ENCODE measurements at regions not wholly inside any gene's neighbourhood (a gene's known extent, or its start where the extent isn't known, plus 50 kb on each side); places are given as distances from the start of the nearest gene placed in this dataset.

DNA sequence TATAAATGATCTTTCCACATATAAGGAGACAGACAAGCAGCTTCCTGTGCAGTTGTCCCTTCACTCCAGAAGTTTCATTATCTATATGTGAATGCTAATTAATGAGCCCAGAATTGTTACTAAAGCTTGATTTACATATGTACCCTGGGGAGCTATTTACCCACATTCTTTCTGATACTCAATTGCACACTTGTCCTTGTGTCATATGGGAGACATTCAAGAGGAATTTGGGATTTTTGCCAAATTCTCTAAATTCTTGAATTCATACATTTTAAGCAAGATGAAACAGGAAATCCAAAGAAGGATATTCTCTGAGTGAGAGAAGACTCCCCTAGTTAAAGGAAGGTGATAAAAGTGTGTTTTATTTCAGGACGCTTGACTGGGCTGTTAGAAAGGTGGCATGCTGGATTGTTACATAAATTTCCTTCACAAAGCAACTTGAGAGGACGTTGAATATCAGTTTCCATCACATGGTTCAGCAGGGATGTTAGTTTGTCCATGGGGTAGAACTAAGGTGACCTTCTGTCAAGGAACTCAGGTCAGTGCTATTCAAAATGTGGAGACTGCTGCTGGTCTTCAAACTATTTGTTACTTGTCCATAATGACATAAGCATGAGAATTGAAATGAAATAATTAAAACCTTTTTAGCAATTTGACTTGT, 368.2 kb downstream of the IRS1 start:
- no peak for DNase-seq (ENCODE audit: low read depth)

GRCh38 chr2:226429476-226429875, 370.1 kb downstream of the IRS1 start:
- DNase-seq (ENCODE audit: low read depth), result no peak

- no peak for DNase-seq (ENCODE audit: low read depth)
These were observed 371.9 kb downstream of the IRS1 start for GRCh38 chr2:226427538-226428307.

DNA sequence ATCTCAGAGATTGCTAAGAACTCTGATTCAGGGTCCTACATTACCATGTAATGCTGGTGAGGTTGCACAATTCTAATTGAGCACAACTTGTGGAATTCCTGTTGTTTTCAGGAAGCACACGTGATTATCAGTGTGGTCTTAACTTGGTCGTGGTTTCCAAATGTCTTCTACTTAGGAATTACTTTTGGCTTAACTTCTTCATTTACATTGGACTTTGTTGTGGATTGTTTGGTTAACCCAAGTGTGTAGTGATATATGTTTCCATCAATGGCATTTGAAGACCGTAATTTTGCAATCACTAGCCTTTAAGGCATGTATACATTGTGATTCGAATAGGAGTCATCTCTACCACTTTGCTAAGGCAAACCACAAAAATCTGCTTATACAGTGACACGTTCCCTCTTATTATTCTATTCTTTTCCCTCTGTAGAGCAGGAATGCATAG, 373.3 kb downstream of the IRS1 start:
- no peak for DNase-seq (ENCODE audit: low read depth)

GRCh38 chr2:226424971-226425370, 374.6 kb downstream of the IRS1 start:
- DNase-seq (ENCODE audit: low read depth), result no peak

DNA sequence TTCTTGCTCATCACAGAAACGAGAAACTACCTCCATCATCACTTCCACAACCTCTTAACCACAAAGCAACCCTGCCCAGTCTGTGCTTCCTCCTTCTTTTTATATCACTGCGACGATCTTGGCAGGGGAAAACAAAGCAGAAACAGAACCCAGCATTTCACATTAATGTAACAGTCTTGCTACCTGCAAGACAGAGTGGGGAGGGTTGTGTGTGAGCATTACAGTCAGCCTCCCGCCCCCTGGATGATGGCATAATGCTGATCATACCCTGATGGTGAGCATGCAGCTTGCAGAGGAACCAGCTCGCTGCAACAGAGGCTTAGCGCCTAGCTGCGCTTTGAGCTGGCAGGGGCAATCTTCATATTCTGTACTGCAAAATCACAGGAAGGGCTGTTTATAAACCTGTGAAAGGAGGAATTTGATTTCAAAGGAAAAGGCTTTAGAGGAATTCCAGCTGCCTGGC, 376.1 kb downstream of the IRS1 start:
- peak; percentile 21 for DNase-seq (ENCODE audit: low read depth)

- no peak for DNase-seq (ENCODE audit: low read depth)
These were observed 379.0 kb downstream of the IRS1 start for GRCh38 chr2:226420646-226421045.

DNA sequence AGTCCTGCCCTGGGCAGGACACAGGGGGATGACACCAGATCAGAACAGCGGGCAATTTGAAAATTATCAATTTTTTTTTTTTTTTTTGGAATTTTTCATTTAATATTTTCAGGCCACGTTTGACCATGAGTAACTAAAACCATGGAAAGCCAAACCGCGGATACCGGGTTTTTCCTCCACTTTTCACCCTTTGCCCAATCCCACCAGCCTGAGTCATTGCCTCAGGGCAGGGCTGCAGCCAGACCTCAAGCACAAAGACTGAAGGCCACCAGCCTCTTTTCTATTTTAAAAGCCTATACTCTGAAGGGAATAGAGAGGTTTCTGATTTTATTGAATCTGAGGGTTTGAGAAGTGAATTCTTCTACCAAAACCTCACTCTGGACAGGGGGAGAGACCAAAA, 381.1 kb downstream of the IRS1 start:
- DNase-seq (ENCODE audit: low read depth), result no peak

DNA sequence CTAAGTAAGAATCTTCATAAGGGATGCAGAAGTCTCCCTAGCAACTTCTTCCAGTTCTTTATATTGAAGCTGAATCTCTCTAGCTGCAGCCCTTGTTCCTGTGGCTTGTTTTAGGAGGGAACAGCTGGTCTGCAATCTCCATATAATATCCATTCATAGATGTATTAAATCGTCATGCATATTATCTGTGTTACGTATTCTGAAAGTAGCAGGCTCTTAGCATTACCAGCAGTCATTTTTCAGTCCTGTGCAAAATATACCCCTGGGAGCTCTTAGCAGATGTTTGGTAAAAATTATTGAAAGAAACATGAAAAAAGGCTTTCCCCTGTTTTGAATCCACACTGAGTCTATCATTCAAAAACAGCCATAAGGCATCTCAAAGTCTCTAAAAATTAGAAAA, 385.3 kb downstream of the IRS1 start:
- DNase-seq (ENCODE audit: low read depth), result no peak

DNA sequence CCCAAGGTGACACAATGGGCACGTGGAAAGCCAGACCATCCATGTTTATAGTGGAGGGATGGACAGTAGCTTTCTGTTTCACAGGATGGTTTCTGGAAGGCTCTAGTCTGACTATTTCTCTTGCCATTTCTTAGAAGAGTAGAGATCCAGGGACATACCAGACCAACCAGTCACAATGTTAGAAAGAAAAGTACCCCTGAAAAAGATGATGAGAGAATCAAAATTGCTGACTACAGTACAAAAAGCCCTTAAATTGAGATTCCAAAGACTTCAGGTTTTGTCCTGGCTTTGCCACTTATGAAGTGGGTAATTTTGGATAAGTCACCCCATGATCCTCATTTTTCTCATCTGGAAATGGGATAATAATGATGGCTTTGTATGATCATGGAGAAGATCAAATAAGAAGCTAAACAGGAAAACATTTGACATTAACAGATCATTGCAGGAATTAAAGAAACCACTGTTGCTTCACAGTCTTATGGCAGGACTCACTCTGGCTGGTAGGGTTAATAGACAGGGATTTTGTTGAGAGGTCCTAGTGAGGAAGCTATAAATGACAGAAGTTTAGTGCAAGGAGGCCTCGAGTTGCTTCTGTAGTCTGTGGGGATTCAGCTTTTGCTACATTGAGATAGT, 386.0 kb downstream of the IRS1 start:
- no peak for DNase-seq (ENCODE audit: low read depth)

DNA sequence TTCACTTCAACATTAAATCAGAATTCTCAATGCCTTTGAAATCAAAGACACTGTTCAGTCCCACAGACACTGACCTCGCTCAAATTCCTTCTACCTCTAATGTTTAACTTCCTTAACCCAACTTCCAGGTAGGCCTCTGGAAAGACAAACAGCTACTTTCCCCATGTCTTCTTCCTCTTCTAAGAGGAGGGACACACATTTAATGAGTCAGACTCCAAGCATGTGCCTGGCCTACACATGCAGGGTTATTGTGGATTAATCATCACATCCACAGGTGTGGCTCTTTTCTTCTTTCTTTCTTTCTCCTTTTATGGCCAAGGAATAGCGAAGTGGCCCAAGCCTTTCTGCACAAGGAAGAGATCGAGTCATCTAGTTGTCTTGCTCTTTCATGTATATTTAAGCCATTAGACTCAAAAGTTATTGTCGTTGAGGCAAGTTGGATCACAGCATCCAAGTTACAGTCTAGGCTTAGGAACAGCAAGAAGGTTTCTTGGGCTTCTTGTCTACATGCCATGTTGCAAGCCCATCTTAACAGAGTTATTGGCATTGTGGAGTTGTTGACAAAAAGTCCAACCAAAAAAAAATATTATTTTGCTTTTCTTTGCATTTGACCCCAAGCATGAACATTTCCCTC, 387.8 kb downstream of the IRS1 start:
- DNase-seq (ENCODE audit: low read depth), result no peak

GRCh38 chr2:226411205-226411604, 388.4 kb downstream of the IRS1 start:
- no peak for DNase-seq (ENCODE audit: low read depth)

DNA sequence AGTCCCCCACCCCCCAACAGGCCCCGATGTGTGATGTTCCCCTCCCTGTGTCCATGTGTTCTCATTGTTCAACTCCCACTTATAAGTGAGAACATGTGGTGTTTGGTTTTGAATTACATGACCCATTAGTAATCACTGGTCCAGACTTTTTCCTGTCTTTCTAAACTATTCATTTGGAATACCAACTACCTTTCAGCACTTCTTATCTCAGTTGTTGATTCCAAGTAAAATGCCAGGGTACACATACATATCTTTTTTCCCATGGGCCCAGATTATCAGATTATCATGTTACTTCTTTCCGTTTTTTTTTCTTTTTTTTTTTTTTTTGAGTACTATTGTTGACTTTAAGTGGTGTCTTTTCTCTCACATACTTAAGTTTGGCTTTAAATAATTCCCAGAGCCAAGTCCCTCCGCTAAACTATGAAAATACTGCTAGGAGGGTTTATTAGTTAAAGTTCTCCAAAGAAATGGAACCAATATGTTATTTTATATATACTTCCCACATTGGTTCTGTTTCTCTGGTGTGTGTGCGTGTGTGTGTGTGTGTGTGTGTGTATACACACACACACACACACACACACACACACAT, 389.3 kb downstream of the IRS1 start:
- no peak for DNase-seq (ENCODE audit: low read depth)

DNA sequence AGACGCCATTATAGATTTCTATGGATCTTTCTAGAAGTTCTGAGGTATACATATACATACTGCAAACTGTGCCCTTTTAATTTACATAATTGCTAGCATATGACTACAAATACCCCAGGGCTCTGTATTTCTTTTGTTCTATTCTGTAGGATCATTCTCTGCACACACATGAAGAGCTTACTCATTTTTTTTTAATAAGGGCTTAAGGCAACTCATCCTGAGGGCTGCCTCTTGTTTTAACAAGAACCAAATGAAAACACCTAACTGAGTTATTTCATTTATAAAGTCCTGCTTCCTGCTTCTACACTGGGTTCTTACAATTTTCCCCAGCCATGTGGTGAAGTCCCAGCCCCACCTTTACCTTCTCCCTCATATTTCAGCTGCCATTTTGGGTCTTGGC, 390.5 kb downstream of the IRS1 start:
- DNase-seq (ENCODE audit: low read depth), result no peak

DNA sequence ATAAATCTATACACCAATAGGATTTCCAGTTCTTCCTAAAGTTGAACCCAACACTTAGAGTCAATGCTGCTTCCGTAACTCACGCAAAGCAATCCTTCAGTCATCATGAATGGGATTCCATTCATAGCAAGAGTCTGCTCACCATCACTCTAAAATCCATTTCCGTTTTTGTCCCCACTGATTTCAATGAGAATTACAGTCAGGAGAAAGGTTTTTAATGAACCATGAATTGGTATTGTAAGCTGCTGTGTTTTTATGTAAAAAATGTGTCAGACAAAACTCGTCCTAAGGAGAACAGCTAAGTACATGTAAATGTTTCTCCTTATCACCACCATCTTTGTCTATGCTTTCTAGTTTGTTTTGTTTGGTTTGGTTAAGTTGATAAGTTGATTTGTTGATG, 391.5 kb downstream of the IRS1 start:
- no peak for DNase-seq (ENCODE audit: low read depth)

- no peak for DNase-seq (ENCODE audit: low read depth)
These were observed 392.5 kb downstream of the IRS1 start for GRCh38 chr2:226407135-226407534.

- no peak for DNase-seq (ENCODE audit: low read depth)
These were observed 394.2 kb downstream of the IRS1 start for GRCh38 chr2:226405465-226405864.

DNA sequence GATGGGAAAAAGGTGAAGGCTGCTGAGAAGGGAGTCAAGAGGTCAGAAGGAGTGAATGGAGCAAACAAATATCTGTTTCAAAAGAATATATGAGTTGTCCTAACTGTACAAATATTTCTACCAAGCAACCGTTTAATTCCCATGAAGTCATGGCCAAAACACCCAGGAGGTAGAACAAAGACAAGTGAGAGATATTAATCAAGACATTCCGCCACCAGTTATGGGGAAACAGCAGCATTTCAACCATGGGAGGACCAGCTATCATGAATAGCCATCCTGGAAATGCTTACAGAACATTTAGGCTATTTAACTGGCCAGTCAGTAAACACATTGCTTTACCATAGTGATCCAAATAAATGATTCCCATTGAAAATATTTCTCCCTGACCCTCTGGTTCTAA, 396.3 kb downstream of the IRS1 start:
- DNase-seq (ENCODE audit: low read depth), result no peak

GRCh38 chr2:226399006-226399405, 400.6 kb downstream of the IRS1 start:
- no peak for DNase-seq (ENCODE audit: low read depth)

DNA sequence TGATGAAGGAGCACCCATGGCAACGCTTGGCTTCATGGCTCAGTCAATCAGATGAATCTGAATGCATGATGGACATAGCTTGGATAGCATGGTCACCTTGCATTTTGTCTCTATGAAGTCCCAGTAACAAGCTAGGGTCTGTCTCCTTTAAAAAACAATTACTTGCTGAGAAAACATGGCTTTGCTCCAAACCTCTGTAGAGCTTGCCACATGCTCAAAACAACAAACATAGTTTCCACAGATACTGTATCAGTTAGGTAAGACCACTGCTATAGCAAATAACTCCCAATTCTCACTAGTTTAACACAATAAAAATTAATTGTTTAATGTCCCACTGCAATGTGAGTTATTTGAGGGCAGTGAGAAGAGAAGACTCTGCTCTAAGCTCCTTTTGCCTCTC, 401.0 kb downstream of the IRS1 start:
- no peak for DNase-seq (ENCODE audit: low read depth)

DNA sequence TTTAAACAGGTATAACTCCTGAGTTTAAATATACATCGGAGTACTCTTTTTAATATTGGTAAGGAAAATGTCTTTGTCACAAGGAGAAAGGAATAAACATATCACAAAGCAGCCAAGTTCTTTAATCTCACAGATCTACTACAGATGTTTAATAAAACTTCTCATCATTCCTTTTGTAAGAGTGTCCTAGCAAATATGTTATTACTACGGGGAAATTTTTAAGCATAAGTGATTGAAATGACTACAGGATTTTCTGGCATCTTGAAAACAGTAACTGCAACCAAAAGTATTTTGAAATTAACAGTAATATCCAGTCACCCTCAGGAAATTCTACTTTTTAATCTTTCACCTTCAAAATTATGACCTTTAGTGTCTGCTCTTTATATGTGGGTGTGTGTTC, 403.1 kb downstream of the IRS1 start:
- DNase-seq (ENCODE audit: low read depth), result no peak

DNA sequence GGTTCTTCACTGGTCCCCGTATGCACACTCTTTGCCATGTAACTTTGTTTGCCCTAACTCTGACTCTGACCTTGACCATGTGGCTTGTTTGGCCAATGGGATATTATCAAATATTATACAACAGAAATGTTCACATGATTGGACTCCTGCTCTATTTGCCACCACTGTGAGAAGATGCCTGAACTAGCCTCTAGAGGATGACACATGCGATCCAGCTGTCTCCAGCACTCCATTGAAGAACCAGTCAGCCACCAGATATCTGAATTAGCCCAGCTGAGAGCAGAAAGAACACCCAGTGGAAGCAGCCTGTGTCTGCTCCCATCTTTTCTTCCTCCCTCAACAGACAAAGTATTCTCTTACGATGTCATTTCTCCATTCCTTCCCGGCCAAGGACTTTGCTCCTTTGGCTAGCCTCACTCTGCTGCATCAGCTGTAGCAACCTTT, 412.1 kb downstream of the IRS1 start:
- no peak for DNase-seq (ENCODE audit: low read depth)

All from activated T-cell treated with anti-CD3 and anti-CD28 coated beads for 48 hours (primary cell).